MCF 10A (cell line): ENCODE measurements at regions not wholly inside any gene's neighbourhood (a gene's known extent, or its start where the extent isn't known, plus 50 kb on each side); places are given as distances from the start of the nearest gene placed in this dataset.

Source experiments
- BruUV-seq: library from RNA; stranded (reverse); fragments of 400-500 nt; replicated peaks from 2 replicates; lab custom pipeline; 2021; lab: Mats Ljungman, UMichigan
- CTCF ChIA-PET: fragments of 300-600 bp; sonication (Branson Sonifier 250); formaldehyde crosslinking; extraction: SDS; loops from one replicate; lab custom pipeline; 2021; ENCODE audit warnings: antibody characterized with exemption, inconsistent platforms; lab: Yijun Ruan, JAX
- POLR2A ChIA-PET: fragments of 300-600, 350-650 bp; sonication (Branson Sonifier 250); formaldehyde crosslinking; extraction: SDS; loops from one replicate; lab custom pipeline; 2020; ENCODE audit warnings: antibody characterized with exemption, inconsistent platforms; lab: Yijun Ruan, JAX
- DNase-seq: peaks from one replicate; pipeline ENCODE4 v3.0.0-alpha.2; 2018; ENCODE audit not compliant: unreplicated experiment
- H3K27ac Mint-ChIP-seq: one replicate; pipeline ENCODE4 v1.8.0; 2022; ENCODE audit warnings: mild to moderate bottlenecking, low read depth, mixed read lengths; ENCODE audit not compliant: unreplicated experiment
- H3K27me3 Mint-ChIP-seq: one replicate; pipeline ENCODE4 v1.8.0; 2022; ENCODE audit warnings: mixed read lengths; ENCODE audit not compliant: insufficient read depth, unreplicated experiment
- H3K36me3 Mint-ChIP-seq: one replicate; pipeline ENCODE4 v1.8.0; 2022; ENCODE audit warnings: mild to moderate bottlenecking, moderate library complexity, mixed read lengths; ENCODE audit not compliant: insufficient read depth, unreplicated experiment
- H3K4me1 Mint-ChIP-seq: one replicate; pipeline ENCODE4 v1.8.0; 2022; ENCODE audit warnings: mixed read lengths; ENCODE audit not compliant: insufficient read depth, unreplicated experiment
- H3K4me3 Mint-ChIP-seq: one replicate; pipeline ENCODE4 v1.8.0; 2022; ENCODE audit warnings: mild to moderate bottlenecking, moderate library complexity, mixed read lengths; ENCODE audit not compliant: unreplicated experiment
- H3K9me3 Mint-ChIP-seq: one replicate; pipeline ENCODE4 v1.8.0; 2022; ENCODE audit warnings: mixed read lengths; ENCODE audit not compliant: unreplicated experiment
- CTCF ChIP-seq: fragments of 200-600 bp; IDR thresholded peaks from one replicate; pipeline ENCODE4 v1.8.0; 2022; ENCODE audit warnings: antibody characterized with exemption, mild to moderate bottlenecking; ENCODE audit not compliant: unreplicated experiment
- intact Hi-C: fragments of 100-400 bp; cut with micrococcal nuclease; formaldehyde crosslinking; loops from 2 replicates; pipeline ENCODE4 v1.14.1; 2022

- intact Hi-C loops = no loop called here
- CTCF ChIA-PET = interaction anchor here (0.7 to 1.1 kb wide), 2 partner anchors 24 to 188 kb away, joined by 3 read pairs; no protein-coding TSS in a partner anchor
- DNase-seq = no peak
- POLR2A ChIA-PET = no interaction called here
- BruUV-seq = no TSS peak
- TF ChIP-seq CTCF = no peak
- Mint-ChIP-seq H3K36me3 (no peaks in the 10 kb centered on the region), H3K27ac (no peak overlapping the region), H3K9me3 (no peaks in the 10 kb centered on the region), H3K4me1 (peaks cover 2% of the 10 kb centered on the region), H3K27me3 (no peaks in the 10 kb centered on the region), H3K4me3 (no peak overlapping the region)
Observed at GRCh38 chr3:30465454-30465853, 140.9 kb upstream of the TGFBR2 start.

GRCh38 chr3:30467596-30468238, 138.7 kb upstream of the TGFBR2 start:
- Mint-ChIP-seq H3K27ac (peak overlapping the region; percentile 4), H3K4me3 (no peak overlapping the region), H3K27me3 (no peaks in the 10 kb centered on the region), H3K4me1 (peaks cover 10% of the 10 kb centered on the region), H3K9me3 (no peaks in the 10 kb centered on the region), H3K36me3 (no peaks in the 10 kb centered on the region)
- TF ChIP-seq CTCF = no peak
- ChIA-PET CTCF (interaction anchor here (0.6 kb wide), 1 partner anchor 148 kb away, joined by 3 read pairs; no protein-coding TSS in a partner anchor), POLR2A (interaction anchor here (1.2 kb wide), 1 partner anchor 10 kb away, joined by 5 read pairs; no protein-coding TSS in a partner anchor)
- BruUV-seq = no TSS peak
- no peak for DNase-seq
- intact Hi-C loops = no loop called here

GRCh38 chr3:30469133-30469532, 137.3 kb upstream of the TGFBR2 start:
- Mint-ChIP-seq H3K27me3 (no peaks in the 10 kb centered on the region), H3K27ac (no peak overlapping the region), H3K36me3 (no peaks in the 10 kb centered on the region), H3K9me3 (no peaks in the 10 kb centered on the region), H3K4me3 (no peak overlapping the region), H3K4me1 (peaks cover 20% of the 10 kb centered on the region)
- CTCF ChIA-PET = no interaction called here
- intact Hi-C loops = no loop called here
- no peak for TF ChIP-seq CTCF
- BruUV-seq = no TSS peak
- no peak for DNase-seq
- POLR2A ChIA-PET = no interaction called here

- H3K27me3 Mint-ChIP-seq = no peaks in the 10 kb centered on the region
- no peak overlapping the region for H3K27ac Mint-ChIP-seq
- DNase-seq = no peak
- BruUV-seq = no TSS peak
- CTCF ChIA-PET = no interaction called here
- H3K36me3 Mint-ChIP-seq = no peaks in the 10 kb centered on the region
- no peak overlapping the region for H3K4me3 Mint-ChIP-seq
- H3K4me1 Mint-ChIP-seq = peaks cover 28% of the 10 kb centered on the region
- POLR2A ChIA-PET = no interaction called here
- no peak for TF ChIP-seq CTCF
- H3K9me3 Mint-ChIP-seq = no peaks in the 10 kb centered on the region
- intact Hi-C loops = no loop called here
Observed at GRCh38 chr3:30470496-30470895, 135.9 kb upstream of the TGFBR2 start.
